Panc1 (cell line): ENCODE measurements at regions not wholly inside any gene's neighbourhood (a gene's known extent, or its start where the extent isn't known, plus 50 kb on each side); places are given as distances from the start of the nearest gene placed in this dataset.

Experiments
- POLR2AphosphoS5 ChIP-seq: IDR thresholded peaks from 2 replicates; pipeline ENCODE4 v1.6.1; 2012; ENCODE audit warnings: mild to moderate bottlenecking, low read depth, low read length, moderate library complexity
- SIN3A ChIP-seq: IDR thresholded peaks from 2 replicates; pipeline ENCODE4 v1.6.1; 2012; ENCODE audit warnings: low read depth, mild to moderate bottlenecking, low read length, moderate library complexity, borderline replicate concordance; ENCODE audit not compliant: insufficient read depth
- TCF7L2 ChIP-seq: IDR thresholded peaks from 2 replicates; pipeline ENCODE4 v1.6.1; 2011; ENCODE audit warnings: mild to moderate bottlenecking, low read depth, low read length, inconsistent platforms
- TF ChIP-seq, protein P1 (sequence below): fragments of 450-650 bp; IDR thresholded peaks from 2 replicates; pipeline ENCODE4 v1.5.1; 2017; ENCODE audit warnings: mild to moderate bottlenecking
- TF ChIP-seq, protein P2 (sequence below), 2 experiments: IDR thresholded peaks; 2 replicates each; pipeline ENCODE4 v1.6.1; 2011 to 2012; ENCODE audit warnings: low read depth in 2 of 2, control low read depth in 1 of 2, low read length in 1 of 2, mild to moderate bottlenecking in 1 of 2, moderate library complexity in 1 of 2; ENCODE audit not compliant: insufficient read depth in 1 of 2

DNA sequence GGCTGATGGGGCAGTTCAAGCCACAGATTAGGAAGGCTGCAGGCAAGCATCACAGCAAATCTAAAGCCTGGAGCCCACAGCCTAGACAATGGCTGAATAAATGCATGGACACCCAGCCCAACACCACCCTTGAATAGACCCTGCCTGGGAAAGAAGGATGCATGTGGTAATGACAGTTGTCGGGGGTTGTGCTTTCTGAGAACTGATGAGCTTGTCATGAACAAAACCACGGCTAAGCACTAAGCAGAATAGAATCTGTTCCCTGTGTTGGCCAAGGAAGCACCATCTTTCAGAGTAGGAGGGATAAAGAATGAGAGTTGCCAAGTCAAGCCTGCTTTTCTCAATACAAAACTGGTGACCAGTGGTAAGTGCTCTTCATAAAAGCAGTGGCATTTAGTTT is 66.1 kb upstream of the JCAD start:
- TF ChIP-seq, protein P1, sequence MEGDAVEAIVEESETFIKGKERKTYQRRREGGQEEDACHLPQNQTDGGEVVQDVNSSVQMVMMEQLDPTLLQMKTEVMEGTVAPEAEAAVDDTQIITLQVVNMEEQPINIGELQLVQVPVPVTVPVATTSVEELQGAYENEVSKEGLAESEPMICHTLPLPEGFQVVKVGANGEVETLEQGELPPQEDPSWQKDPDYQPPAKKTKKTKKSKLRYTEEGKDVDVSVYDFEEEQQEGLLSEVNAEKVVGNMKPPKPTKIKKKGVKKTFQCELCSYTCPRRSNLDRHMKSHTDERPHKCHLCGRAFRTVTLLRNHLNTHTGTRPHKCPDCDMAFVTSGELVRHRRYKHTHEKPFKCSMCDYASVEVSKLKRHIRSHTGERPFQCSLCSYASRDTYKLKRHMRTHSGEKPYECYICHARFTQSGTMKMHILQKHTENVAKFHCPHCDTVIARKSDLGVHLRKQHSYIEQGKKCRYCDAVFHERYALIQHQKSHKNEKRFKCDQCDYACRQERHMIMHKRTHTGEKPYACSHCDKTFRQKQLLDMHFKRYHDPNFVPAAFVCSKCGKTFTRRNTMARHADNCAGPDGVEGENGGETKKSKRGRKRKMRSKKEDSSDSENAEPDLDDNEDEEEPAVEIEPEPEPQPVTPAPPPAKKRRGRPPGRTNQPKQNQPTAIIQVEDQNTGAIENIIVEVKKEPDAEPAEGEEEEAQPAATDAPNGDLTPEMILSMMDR = no peak
- TF ChIP-seq SIN3A (no peak), POLR2AphosphoS5 (no peak), TCF7L2 (no peak)
- TF ChIP-seq, protein P2, sequence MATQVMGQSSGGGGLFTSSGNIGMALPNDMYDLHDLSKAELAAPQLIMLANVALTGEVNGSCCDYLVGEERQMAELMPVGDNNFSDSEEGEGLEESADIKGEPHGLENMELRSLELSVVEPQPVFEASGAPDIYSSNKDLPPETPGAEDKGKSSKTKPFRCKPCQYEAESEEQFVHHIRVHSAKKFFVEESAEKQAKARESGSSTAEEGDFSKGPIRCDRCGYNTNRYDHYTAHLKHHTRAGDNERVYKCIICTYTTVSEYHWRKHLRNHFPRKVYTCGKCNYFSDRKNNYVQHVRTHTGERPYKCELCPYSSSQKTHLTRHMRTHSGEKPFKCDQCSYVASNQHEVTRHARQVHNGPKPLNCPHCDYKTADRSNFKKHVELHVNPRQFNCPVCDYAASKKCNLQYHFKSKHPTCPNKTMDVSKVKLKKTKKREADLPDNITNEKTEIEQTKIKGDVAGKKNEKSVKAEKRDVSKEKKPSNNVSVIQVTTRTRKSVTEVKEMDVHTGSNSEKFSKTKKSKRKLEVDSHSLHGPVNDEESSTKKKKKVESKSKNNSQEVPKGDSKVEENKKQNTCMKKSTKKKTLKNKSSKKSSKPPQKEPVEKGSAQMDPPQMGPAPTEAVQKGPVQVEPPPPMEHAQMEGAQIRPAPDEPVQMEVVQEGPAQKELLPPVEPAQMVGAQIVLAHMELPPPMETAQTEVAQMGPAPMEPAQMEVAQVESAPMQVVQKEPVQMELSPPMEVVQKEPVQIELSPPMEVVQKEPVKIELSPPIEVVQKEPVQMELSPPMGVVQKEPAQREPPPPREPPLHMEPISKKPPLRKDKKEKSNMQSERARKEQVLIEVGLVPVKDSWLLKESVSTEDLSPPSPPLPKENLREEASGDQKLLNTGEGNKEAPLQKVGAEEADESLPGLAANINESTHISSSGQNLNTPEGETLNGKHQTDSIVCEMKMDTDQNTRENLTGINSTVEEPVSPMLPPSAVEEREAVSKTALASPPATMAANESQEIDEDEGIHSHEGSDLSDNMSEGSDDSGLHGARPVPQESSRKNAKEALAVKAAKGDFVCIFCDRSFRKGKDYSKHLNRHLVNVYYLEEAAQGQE (IDR thresholded peaks at IDR 0.05; ENCODE audit: insufficient read depth in 1 of 2, low read depth in 2 of 2, low read length in 1 of 2) = no peak
